ENCODE measurements at regions not wholly inside any gene's neighbourhood (a gene's known extent, or its start where the extent isn't known, plus 50 kb on each side); places are given as distances from the start of the nearest gene placed in this dataset.
A peak's percentile ranks its signal among the peaks of the same experiment; 100 is the strongest.

- H3K4me1 ChIP-seq = no peaks in the 10 kb centered on the region
- no peaks in the 10 kb centered on the region for H3K9me3 ChIP-seq
- no peak for TF ChIP-seq EP300 (IDR thresholded peaks at IDR 0.05; ENCODE audit: low read depth)
- TF ChIP-seq, protein P1, sequence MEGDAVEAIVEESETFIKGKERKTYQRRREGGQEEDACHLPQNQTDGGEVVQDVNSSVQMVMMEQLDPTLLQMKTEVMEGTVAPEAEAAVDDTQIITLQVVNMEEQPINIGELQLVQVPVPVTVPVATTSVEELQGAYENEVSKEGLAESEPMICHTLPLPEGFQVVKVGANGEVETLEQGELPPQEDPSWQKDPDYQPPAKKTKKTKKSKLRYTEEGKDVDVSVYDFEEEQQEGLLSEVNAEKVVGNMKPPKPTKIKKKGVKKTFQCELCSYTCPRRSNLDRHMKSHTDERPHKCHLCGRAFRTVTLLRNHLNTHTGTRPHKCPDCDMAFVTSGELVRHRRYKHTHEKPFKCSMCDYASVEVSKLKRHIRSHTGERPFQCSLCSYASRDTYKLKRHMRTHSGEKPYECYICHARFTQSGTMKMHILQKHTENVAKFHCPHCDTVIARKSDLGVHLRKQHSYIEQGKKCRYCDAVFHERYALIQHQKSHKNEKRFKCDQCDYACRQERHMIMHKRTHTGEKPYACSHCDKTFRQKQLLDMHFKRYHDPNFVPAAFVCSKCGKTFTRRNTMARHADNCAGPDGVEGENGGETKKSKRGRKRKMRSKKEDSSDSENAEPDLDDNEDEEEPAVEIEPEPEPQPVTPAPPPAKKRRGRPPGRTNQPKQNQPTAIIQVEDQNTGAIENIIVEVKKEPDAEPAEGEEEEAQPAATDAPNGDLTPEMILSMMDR (IDR thresholded peaks at IDR 0.05) = no peak
- TF ChIP-seq POLR2A (IDR thresholded peaks at IDR 0.05) = no peak
- TF ChIP-seq POLR2AphosphoS5 (IDR thresholded peaks at IDR 0.05) = no peak
- DNase-seq = no peak
- peak overlapping the region in 1 of 4 donors; percentile 10 for H3K27ac ChIP-seq
- 77 to 78% methylated on average over 10 to 14 of the region's 14 CpGs for WGBS, 2 donors (ENCODE audit: low coverage in 1 of 2)
- no peaks in the 10 kb centered on the region for H3K36me3 ChIP-seq
- intact Hi-C loops (cut with DNase I; ENCODE audit: low total_unique reads) = no loop called here
- no peak overlapping the region for H3K4me3 ChIP-seq
- no peaks in the 10 kb centered on the region for H3K27me3 ChIP-seq
- in situ Hi-C loops (cut with MboI; ENCODE audit: low pct_ligation_motif_present in 1 of 4, low pct_unique_long_range_greater_than_20kb in 1 of 4, low sequenced_read_pairs in 3 of 4) = no loop called here
These were observed 57.9 kb upstream of the KCNE2 start for GRCh38 chr21:34305605-34306604.

DNA sequence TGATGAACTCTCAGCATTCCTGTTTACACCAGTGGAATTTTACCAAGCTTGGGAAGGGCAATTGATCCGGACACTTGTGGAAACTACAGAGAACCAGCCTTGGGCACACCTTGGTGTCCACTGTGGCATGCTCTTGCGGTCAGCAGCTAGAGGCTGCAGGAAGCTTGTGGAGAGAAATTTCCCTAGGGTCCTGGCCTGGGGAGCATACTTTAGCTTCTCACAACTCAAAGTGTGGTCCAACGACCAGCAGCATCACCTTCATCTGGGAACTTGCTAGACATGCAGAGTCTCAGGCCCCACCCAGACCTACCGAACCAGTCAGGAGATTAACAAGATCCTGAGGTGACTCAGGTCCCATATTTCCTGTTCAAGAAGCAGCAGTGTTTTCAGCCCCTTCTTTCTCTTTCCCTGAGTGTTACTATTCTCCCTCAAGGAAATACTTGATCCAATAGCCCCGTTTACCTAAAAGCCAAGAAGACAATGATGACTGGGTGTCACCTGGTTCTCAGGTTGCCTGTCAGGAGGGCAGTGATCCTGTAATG, 55.7 kb upstream of the KCNE2 start:
- Histone ChIP-seq H3K9me3 (no peaks in the 10 kb centered on the region), H3K4me3 (no peak overlapping the region), H3K36me3 (no peaks in the 10 kb centered on the region), H3K27ac (no peak overlapping the region), H3K4me1 (no peaks in the 10 kb centered on the region), H3K27me3 (no peaks in the 10 kb centered on the region)
- intact Hi-C loops (cut with DNase I; ENCODE audit: low total_unique reads) (no loop called here), in situ Hi-C loops (cut with MboI; ENCODE audit: low pct_ligation_motif_present in 1 of 4, low pct_unique_long_range_greater_than_20kb in 1 of 4, low sequenced_read_pairs in 3 of 4) (no loop called here)
- DNase-seq = no peak
- no peak for TF ChIP-seq POLR2A (IDR thresholded peaks at IDR 0.05)
- no peak for TF ChIP-seq POLR2AphosphoS5 (IDR thresholded peaks at IDR 0.05)
- no peak for TF ChIP-seq EP300 (IDR thresholded peaks at IDR 0.05; ENCODE audit: low read depth)
- TF ChIP-seq, protein P1 (IDR thresholded peaks at IDR 0.05) = no peak
- 80% methylated on average over 5 of the region's 5 CpGs; no CpG with 5 or more reads in 1 of the 2 donors for WGBS, 2 donors (ENCODE audit: low coverage in 1 of 2)

- Histone ChIP-seq H3K27ac (no peak overlapping the region), H3K27me3 (no peaks in the 10 kb centered on the region), H3K4me3 (no peak overlapping the region), H3K36me3 (no peaks in the 10 kb centered on the region), H3K4me1 (no peaks in the 10 kb centered on the region), H3K9me3 (no peaks in the 10 kb centered on the region)
- no peak for DNase-seq
- WGBS, 2 donors (ENCODE audit: low coverage in 1 of 2) = 90 to 94% methylated on average over 12 of the region's 12 CpGs
- in situ Hi-C loops (cut with MboI; ENCODE audit: low pct_ligation_motif_present in 1 of 4, low pct_unique_long_range_greater_than_20kb in 1 of 4, low sequenced_read_pairs in 3 of 4) = no loop called here
- TF ChIP-seq, protein P1 (IDR thresholded peaks at IDR 0.05) = no peak
- TF ChIP-seq EP300 (IDR thresholded peaks at IDR 0.05; ENCODE audit: low read depth) (no peak), POLR2A (IDR thresholded peaks at IDR 0.05) (no peak), POLR2AphosphoS5 (IDR thresholded peaks at IDR 0.05) (no peak)
- intact Hi-C loops (cut with DNase I; ENCODE audit: low total_unique reads) = no loop called here
These were observed 52.1 kb upstream of the KCNE2 start for GRCh38 chr21:34311561-34312330.

GRCh38 chr21:34313116-34313515, 50.7 kb upstream of the KCNE2 start:
- Histone ChIP-seq H3K4me3 (no peak overlapping the region), H3K27me3 (no peaks in the 10 kb centered on the region), H3K9me3 (no peaks in the 10 kb centered on the region), H3K4me1 (no peaks in the 10 kb centered on the region), H3K27ac (no peak overlapping the region), H3K36me3 (no peaks in the 10 kb centered on the region)
- intact Hi-C loops (cut with DNase I; ENCODE audit: low total_unique reads) = no loop called here
- 90% methylated on average over 1 of the region's 1 CpG; no CpG with 5 or more reads in 1 of the 2 donors for WGBS, 2 donors (ENCODE audit: low coverage in 1 of 2)
- no peak for DNase-seq
- TF ChIP-seq, protein P1 (IDR thresholded peaks at IDR 0.05) = no peak
- TF ChIP-seq EP300 (IDR thresholded peaks at IDR 0.05; ENCODE audit: low read depth) = no peak
- in situ Hi-C loops (cut with MboI; ENCODE audit: low pct_ligation_motif_present in 1 of 4, low pct_unique_long_range_greater_than_20kb in 1 of 4, low sequenced_read_pairs in 3 of 4) = no loop called here
